GM19438 (cell line): ENCODE measurements at regions not wholly inside any gene's neighbourhood (a gene's known extent, or its start where the extent isn't known, plus 50 kb on each side); places are given as distances from the start of the nearest gene placed in this dataset.
"Not testable (repeated sequence)": the region's sequence is repeated elsewhere in the genome, so short reads cannot be mapped to it uniquely, and the experiment has no call there.

ENCODE experiments used
- ATAC-seq: cut with Tn5 transposase; IDR thresholded peaks from one replicate; pipeline ENCODE4 v1.9.1; 2021; ENCODE audit warnings: low read depth; ENCODE audit not compliant: unreplicated experiment

DNA sequence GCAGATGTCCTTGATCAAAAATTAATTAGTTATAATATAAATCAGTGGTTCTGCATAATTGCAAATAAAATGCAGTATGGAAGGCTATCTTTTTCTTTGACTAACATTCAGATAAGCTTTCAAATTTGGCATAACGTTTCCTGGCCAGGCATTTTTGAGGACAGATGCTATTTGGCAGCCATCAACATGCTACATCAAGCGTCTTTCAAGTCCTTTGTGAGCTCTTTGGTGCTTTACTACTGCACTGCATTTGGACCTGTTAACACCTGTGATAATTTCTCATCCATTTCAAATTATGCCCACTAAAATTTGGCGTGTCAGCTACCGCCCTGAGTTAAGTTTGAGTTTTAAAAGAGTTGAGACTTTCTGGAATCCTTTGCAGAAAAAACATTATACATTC lies 545.7 kb downstream of the STK39 start:
- no peak for ATAC-seq

DNA sequence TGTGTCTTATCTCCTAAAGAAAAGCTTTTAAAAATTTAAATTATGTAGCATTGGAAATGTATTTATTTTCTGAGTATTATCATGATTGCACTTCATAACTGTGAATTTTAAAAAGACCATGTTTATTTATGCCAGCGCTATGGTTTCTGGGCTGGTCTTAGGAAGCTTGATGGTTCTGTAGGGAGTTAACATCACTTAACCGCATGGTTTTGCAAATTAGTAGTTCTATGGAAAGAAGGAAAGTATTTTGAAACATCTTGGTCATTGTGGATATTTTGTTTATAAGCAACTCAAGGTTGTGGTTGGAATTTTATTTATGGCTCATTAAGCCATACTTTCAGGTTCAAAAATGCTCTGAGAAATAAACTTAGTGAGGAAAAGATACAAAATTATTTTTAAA lies 549.4 kb downstream of the STK39 start:
- no peak for ATAC-seq

DNA sequence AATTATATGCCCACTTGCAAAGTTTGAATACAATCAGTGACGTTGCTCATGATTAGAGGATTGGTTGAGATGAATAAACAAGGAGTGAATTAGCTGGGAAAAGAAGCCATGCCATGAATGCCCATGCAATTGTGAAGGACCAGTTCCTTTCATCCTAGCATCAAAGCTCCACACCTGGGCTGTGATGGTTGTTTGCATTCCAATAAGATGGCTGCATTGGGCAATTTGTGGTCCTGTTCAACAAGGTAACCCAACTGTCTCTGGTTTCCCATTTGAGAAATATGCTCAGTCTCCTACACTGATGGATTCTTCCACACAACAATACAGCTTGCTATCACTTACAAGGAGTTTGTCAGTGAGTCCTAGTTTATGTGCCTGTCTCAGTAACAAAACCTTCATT lies 550.2 kb downstream of the STK39 start:
- ATAC-seq: no peak

DNA sequence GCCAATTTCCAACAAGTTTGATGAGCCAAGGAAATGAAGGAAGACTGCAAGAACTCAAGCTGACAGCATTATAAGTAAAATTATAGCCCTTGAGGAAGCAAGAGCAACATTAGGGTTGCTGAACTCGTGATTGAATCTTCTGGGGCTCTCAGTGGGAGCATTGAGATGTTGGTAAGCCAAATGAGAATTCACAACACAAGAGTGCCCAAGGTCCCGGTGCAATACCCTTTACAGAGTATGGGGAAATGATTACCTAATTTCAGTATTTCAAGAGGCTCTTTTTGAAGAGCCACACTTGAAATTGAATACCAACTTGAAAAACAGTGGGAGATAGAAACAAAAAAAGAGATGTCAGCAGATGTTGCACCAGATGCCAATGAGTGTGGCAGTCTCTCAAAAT lies 554.5 kb downstream of the STK39 start:
- no peak for ATAC-seq

DNA sequence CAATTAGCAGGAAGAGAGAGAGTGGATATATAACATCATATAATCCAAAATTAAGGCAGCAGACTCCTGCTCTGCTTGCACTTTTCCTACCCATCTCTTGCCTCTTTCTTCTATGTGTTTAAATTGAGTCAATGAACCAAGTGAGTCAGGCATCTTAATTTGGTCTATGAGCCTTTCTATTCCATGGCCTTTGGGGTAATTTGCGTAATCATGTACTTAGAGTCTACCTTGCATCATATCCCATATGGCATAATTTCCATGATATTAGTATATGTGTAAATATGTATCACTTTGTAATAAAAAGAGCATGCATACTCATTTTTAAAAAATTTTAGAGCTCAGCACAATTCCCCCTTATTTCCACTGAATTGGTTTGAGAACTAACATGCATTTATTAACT lies 555.2 kb downstream of the STK39 start:
- ATAC-seq: no peak

DNA sequence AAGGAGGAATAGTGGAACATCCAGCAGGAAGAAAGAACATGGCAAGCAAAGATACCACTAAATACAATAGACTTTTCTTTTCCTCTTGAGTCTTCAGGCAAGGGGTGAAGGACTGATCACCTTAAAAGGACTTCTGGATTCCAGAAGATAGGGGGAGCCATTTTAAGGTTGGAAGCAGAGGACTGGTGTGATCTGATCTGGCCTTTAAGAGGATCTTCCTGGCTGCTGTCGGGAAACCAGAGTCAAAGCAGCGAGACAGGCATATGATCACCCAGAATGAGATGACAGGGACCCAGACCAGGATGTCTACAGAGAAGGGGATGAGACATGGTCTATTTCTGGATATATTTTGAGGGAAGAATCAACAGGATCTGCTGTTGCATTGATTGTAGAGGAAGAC lies 558.0 kb downstream of the STK39 start:
- ATAC-seq: no peak

DNA sequence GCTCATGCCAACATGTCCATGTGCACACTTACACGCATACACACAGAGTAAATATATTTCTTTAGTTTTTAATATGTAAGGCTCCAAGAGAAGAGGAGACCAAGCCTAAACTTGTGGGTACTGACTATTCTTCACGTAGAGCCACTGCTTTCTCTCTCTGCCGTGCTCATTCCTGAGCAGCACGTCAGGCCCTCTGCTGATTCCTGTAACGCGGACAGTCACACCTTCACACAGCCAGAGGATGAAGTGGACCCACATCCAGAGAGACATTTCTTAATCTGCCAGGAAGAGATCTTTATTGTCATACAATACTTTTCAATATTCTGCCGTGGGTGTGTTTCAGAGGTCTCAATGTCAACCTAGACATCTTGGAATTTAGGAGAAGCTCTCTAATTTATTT lies 560.7 kb downstream of the STK39 start:
- no peak for ATAC-seq

DNA sequence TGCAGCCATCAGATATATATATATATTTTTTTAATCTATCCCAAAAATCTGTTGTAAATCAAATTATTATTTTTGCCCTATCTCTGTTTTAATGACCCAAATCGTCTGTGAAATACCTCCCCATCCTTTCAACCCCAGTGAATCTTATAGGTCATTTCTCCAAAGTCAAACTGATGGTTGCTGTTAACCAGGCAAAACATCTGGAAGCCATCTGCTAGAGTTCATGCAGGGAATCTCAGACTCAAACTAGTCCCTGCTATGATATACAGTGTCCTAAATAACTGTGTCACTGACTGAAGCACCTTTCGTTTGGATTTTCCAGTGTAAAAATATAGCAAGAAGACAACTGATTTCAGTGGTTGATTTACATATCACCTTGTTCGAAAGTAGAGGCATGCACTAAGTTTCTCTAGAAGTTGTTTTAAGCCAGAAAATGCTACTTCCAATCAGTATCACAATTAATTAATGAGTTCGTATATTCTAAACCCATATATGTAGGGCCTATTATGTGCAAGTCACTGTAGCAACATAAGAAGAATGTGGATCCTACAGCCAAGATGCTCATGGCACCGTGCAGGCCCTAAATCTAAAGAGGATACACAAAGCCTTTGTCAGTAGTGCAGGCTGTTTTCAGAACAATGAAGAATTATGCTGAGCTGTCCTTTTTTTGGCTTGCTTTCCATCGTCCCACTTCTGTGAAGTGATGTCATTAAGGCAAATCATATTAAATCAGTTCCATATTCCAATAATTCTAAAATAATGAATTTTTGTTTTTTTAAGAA lies 566.0 kb downstream of the STK39 start:
- ATAC-seq: no peak

DNA sequence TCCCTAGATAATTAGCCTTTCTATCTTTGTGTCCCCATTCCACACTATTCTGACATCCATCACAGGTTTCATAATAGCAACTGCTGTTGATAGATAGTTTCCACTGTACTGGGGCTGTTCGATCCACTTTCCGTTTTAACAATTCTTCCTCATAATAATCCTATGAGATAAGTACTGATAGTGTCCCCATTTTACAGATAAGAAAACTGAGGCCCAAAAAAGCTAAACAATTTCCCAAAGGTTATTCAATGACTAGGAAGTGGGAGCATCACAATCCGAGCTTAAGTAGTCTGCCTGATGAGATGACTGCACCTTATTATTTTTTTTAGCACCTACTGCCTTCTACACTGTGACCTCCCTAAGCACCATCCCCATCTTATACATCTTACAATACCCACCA lies 569.2 kb downstream of the STK39 start:
- ATAC-seq: no peak

DNA sequence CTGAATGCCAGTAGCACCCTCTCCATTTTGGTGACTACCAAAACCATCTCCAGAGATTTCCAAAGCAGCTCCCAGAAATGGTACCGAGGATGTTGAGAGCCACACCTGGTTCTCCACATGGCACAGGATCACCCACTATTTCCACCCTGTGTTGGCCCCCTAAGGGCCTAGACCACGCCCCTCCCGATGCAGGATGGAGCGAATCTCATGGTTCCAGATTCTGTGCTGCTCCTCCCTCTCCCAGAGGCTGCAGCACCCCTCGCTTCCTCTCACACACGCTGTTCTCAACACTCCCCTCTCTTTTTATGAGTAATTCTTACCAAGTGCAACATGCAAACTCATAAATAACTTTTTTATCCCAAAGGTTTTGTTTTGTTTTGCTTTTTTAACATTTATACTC lies 571.5 kb downstream of the STK39 start:
- no peak for ATAC-seq

DNA sequence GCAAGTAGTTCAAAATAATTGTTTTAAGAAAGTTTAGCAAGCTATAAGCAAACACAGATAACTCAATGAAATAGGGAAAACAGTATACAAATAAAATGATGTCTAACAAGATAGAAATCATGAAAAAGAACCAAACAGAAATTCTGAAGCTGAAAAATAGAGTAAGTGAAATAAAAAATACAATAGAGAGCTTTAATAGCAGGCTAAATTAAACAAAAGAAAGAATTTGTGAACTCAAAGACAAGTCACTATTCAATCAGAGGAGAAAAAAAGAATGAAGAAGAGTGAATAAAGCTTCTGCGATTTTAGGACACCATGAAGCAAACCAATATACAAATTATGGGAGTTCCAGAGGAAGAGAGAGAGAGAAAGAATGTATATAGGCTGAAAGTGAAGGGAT lies 576.8 kb downstream of the STK39 start:
- ATAC-seq: no peak

DNA sequence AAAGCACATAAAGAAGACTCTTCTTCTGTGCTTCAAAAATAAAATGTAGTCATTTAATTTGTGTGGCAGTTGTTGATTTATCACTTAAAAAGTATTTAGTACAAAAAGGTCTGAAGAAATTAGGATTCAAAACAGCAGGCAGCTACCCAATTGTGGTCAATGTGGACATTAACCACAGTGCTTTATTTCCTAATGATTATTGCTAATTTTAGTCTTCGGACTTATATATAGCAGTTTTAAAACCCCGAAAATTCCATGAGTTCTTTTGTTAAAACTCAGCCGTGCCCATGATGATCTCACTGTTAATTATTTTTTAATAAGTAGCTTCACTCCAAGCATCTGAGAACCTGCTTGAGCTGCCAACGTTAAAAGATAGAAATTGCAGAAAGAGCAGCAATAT lies 594.3 kb downstream of the STK39 start:
- no peak for ATAC-seq

DNA sequence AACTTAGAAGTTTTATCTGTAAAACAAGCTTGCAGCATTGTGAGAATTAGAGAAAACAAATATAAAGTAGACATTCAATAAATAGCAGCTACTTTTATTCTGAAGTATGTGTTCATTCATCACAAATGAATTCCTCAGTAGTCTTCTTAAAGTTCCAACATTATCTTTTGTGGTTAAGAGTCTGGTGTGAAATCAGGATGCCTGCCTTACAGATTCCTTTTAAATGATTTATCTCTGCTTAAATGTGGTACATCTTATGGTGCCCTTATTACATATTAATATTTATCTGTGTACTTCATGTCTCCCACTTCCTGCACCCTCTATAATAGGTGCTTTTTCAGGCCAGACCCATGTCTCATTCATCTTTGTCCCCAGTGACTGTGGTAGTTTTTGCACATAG lies 595.0 kb downstream of the STK39 start:
- ATAC-seq: no peak

DNA sequence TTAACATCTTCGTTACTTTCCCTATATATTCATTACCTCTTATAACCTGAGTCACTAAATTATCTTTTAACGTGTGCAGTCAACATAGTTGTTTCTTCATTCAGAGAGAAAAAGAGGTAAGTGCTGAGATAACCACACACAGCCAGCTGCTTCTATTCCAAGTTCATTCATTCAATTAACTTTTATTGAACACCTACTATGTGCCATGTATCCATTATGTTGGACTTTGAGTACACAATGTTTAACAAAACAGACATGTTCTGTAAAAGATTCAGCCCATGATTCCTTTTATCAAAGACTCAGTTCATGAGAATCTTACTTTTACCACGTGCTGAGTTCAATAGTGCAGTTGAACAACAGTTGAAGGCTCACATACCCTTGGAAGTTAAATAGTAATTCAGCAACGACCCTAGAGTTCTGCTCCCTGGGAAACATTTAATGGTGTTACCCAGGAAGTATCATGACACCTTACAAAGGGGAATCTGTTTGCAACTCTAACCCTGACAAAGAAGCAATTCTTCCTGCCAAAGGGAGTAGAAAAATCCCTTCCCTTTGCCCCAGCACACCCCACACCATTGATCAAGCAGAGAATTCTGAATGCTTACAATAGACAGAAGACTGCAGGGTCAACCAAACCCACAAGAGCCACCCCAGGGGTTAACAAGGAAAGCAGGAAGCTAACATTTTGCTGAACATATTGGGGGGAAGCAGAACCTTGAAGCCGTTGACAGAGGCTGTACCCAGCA lies 595.8 kb downstream of the STK39 start:
- ATAC-seq: no peak

DNA sequence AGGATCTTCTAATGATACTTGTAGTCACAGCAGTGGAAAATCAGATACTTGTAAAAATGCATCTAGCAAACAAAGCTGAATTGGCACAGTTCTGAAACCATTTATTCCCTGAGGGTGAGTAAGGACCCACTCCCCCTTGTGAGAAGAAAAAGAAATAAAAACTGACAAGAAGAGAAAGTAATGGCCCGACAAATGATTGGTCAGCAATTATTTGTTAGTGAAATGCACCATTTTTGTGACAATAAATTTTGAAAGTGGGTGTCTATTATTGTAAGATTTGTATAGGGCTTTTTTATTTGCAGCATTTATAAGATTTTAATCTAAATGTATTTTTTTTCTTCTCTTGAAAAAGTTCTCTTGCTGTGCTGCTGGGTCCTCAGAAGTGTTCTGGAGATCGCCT lies 600.8 kb downstream of the STK39 start:
- no peak for ATAC-seq

DNA sequence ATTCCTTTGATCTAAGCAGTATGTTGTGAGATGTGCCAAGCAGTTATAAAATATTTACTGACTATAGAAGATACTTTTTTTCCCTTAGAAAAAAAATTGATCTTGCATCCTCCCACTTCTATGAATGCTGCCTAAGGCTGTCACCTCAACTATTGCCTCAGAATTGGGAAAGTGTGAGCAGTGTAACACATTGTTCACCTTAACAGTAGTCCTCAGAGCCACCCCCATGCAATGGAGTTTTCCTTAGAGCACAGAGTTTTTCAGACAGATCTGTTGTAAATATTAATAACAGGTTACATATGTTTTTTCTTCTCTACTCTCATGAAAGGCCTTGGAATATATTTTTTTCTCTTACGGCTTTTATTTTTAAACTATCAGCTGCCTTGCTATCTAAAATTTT lies 607.3 kb downstream of the STK39 start:
- ATAC-seq: no peak

DNA sequence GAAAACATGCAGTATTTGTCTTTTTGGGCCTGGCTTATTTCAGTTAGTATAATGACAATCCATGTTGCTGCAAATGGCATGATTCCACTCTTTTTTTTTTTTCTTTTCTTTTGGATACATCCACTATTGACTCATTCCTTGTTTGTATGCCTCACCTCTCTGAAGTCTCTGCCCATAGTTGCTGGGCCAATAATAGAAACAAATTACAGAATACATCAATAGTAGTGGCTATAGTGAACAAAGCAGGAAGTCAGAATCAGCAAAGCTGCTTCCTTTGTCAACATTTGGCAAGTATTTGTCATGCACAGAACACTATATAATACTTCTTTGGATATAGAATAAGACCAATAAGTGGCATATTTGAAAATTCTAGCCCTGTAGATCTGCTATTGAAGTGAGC lies 609.7 kb downstream of the STK39 start:
- ATAC-seq: no peak

DNA sequence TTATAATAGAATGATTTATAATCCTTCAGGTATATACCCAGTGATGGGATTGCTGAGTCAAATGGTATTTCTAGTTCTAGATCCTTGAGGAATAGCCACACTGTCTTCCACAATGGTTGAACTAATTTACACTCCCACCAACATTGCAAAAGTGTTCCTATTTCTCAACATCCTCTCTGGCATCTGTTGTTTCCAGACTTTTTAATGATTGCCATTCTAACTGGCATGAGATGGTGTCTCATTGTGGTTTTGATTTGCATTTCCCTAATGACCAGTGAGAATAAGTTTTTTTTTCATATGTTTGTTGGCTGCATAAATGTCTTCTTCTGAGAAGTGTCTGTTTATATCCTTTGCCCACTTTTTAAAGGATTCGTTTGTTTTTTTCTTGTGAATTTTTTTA lies 615.1 kb downstream of the STK39 start:
- not testable (repeated sequence) for ATAC-seq

DNA sequence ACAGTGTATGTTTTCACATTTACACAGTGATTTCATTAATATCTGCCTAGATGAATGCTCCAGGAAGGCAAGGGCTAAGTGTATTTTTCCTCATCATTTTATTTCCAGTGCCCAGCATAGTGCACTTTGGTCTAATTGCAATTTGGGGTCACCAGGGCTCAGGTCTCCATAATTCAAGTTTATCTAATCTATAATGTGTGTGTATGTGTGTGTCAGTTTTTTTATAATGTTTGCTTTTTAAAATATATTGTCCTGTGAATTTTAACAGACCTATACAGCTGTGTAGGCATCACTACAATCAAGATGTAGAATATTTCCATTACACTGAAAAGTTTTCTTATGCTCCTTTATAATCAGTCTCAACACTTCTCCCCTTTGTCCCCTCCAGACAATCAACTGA lies 620.4 kb downstream of the STK39 start:
- ATAC-seq: no peak

DNA sequence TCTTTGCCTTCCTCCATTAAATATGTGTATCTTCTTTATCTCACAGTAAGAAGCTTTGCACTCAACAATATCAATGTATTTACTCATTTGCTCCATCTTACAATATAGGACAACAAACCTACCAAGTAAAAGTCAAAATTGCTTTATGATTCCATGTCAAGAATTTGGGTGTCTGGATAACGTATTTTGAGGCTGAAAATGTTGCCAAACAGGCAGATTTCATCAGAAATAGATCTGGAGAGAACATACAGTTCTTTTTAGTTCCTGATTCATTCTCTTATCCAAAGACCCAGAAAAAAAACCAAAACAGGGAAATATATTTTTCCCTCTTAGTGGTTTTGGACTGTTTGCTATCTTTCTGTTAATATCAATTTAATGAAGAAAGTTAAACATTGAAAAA lies 621.1 kb downstream of the STK39 start:
- no peak for ATAC-seq

DNA sequence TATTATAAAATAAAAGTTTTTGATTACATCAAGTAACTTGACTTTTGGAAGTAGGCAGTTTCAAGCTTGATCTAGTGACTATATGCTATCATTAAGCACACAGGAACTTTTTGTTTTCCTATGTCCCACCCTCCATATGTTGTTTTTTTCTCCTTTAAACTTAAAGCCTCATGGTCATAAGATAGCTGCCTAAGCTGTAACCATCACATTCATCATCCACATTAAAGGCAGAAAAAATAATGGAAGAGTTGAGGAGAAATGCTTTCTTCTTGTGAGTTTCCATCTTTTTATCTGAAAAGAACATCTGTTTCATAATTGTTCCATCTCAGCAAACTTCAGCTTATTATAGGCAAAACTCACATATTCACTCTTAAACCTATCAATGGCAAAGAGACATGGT lies 630.4 kb downstream of the STK39 start:
- ATAC-seq: no peak

DNA sequence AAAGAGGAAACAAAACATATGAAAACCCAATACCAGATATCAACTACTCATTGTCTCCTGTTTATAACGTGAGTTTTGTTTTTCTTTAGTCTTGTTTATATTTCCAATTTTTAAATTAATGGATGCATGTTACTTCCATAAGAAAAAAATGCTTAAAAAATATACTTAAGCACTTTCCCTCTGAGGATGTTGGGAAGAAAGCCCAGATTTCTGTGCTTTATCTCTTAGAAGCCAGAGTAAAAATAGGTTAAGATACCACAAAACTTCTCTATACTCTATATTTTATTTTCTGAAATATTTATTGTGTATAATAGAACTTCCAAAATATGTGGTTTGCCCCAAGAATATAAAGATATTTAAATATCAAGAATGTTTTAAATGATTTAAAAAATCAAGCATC lies 633.9 kb downstream of the STK39 start:
- no peak for ATAC-seq
